Fibroblast of mammary gland (primary cell): ENCODE measurements at regions not wholly inside any gene's neighbourhood (a gene's known extent, or its start where the extent isn't known, plus 50 kb on each side); places are given as distances from the start of the nearest gene placed in this dataset.

Experiments used
- DNase-seq: peaks from one replicate; pipeline ENCODE4 v3.0.0-alpha.2; 2010; ENCODE audit warnings: low read depth
- H3K4me3 ChIP-seq: 2 replicates; pipeline ENCODE4 v1.5.1; 2011; ENCODE audit warnings: low read depth, mild to moderate bottlenecking, low read length, moderate library complexity; ENCODE audit not compliant: control insufficient read depth
- TF ChIP-seq, protein P1 (sequence below): conservative IDR thresholded peaks from 2 replicates; pipeline ENCODE4 v1.5.1; 2011; ENCODE audit warnings: low read depth, low read length, inconsistent platforms; ENCODE audit not compliant: control insufficient read depth, insufficient read depth

DNA sequence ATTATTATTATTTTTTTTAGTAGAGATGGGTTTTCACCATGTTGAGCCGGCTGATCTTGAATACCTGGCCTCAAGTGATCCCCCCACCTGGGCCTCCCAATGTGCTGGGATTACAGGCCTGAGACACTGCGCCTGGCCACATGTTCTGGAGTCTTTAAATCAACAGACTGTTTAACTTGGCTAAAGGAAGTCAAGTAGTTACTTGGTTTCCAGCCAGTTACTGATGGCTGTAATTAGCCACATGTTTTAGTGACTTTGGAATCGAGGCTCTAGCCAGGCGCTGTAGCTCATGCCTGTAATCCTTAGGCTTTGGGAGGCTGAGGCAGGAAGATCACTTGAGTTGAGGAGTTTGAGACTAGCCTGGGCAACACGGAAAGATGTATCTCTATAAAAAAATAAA is 699.2 kb upstream of the RBFOX1 start:
- H3K4me3 ChIP-seq: no peak overlapping the region
- TF ChIP-seq, protein P1, sequence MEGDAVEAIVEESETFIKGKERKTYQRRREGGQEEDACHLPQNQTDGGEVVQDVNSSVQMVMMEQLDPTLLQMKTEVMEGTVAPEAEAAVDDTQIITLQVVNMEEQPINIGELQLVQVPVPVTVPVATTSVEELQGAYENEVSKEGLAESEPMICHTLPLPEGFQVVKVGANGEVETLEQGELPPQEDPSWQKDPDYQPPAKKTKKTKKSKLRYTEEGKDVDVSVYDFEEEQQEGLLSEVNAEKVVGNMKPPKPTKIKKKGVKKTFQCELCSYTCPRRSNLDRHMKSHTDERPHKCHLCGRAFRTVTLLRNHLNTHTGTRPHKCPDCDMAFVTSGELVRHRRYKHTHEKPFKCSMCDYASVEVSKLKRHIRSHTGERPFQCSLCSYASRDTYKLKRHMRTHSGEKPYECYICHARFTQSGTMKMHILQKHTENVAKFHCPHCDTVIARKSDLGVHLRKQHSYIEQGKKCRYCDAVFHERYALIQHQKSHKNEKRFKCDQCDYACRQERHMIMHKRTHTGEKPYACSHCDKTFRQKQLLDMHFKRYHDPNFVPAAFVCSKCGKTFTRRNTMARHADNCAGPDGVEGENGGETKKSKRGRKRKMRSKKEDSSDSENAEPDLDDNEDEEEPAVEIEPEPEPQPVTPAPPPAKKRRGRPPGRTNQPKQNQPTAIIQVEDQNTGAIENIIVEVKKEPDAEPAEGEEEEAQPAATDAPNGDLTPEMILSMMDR: no peak
- no peak for DNase-seq

DNA sequence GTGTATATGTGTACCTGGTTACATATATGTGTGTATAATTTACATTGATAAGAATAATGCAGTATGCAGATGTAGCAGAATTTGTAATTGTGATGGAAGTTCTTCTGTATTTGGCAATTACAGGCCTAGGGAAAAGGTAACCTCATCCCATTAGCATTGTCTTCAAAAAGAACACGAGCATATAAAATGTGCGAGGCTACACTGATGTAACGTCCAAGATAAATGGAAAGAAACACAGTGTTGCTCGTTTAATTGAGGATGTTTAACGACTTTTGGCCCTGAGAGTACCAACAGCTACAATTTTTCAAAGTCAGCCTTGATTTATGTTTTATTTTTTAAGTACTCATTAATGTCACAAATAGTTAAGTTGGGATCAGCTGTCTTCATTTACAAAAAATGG is 703.5 kb upstream of the RBFOX1 start:
- TF ChIP-seq, protein P1: no peak
- no peak overlapping the region for H3K4me3 ChIP-seq
- no peak for DNase-seq

DNA sequence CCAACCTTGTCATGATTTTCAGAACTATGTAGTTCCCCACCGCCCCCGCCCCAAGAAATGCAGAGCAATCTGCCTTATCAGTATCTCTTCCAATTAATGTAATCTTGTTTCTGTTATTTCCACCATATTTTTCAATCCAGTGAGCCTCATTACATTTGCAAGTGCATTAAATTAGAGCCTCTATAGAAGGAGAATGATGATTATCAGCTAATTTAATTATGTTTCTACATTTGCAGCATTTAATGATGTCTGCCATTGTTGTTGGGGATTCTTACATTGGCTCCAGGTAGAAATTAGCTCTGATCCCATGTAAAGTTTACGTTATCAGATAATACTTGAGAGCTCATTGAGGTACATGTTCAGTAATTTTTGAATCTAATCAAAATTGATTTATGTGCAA is 707.0 kb upstream of the RBFOX1 start:
- TF ChIP-seq, protein P1: no peak
- H3K4me3 ChIP-seq: no peak overlapping the region
- DNase-seq: no peak

DNA sequence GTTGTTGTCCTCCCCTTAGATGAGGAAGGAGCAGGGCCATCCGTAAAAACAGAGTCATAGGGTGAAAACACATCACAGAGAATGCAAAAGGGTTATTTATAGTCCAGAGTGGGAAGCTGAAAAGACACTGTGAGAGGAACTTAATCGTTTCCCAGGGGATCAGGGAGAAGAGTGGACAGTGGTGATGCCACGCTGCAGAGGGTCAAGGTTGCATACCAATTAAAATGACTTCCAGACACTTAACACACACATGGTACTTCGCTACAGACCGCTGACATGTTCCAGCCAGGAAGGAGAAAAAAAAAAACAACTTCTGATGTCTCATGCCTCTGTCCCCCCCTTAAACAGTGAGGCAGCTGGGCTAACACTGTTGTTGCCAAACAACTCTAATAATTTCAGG is 713.8 kb upstream of the RBFOX1 start:
- DNase-seq: no peak
- no peak overlapping the region for H3K4me3 ChIP-seq
- TF ChIP-seq, protein P1: no peak

DNA sequence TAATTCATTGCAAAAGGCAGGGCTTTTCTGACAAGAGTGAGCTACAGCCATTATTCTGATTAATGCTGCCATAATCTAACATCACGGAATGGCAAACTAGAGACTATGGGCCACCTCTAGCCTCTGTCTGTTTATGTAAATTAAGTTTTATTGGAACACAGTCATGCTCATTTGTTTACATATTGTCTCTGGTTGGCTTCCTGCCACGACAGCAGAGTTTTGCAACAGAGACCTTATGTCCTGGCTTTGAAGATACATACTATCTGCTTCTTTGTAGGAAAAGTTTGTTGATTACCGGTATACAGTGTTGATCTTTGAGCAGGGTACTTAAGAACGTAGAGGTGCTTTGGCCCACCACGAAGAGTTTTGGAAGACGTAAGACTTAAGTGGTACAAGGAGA is 715.9 kb upstream of the RBFOX1 start:
- TF ChIP-seq, protein P1: no peak
- H3K4me3 ChIP-seq: no peak overlapping the region
- no peak for DNase-seq

DNA sequence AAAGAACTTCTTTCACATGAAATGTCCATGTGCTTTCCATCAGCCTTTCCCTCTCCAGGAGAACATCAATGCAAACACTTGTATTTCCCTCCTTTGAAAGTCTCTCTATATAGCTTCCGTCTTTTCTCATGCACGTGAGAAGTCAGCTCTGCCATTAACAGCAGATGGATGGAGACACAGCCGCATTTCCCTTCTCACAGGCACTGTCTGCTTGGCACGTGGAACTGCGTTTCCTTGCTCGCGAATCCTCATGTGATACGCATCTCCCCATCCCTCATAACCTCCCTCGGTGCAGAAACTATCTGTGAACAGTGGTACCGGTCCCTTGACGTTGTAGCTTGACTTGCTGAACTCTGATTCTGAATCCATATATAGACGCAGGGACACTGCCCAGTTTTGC is 717.0 kb upstream of the RBFOX1 start:
- no peak for DNase-seq

More for the DNA sequence above, 717.0 kb upstream of the RBFOX1 start:
- no peak overlapping the region for H3K4me3 ChIP-seq
- TF ChIP-seq, protein P1: no peak
